Fibroblast of pulmonary artery (primary cell): ENCODE measurements at regions not wholly inside any gene's neighbourhood (a gene's known extent, or its start where the extent isn't known, plus 50 kb on each side); places are given as distances from the start of the nearest gene placed in this dataset.

ENCODE experiments used
- DNase-seq: peaks from one replicate; pipeline ENCODE4 v3.0.0-alpha.2; 2010; ENCODE audit warnings: low read depth
- H3K4me3 ChIP-seq: replicated peaks from 2 replicates; pipeline ENCODE4 v1.5.1; 2011; ENCODE audit warnings: low read depth, mild to moderate bottlenecking, control low read depth, low read length, moderate library complexity
- CTCF ChIP-seq: IDR thresholded peaks from 2 replicates; pipeline ENCODE4 v1.5.1; 2011; ENCODE audit warnings: mild to moderate bottlenecking, control low read depth, low read length, inconsistent platforms; ENCODE audit errors: missing control alignments

- H3K4me3 ChIP-seq, result no peak overlapping the region
- TF ChIP-seq CTCF, result no peak
- DNase-seq, result no peak
Measured at GRCh38 chr2:239520811-239521517, 120.1 kb upstream of the HDAC4 start.

- no peak for DNase-seq
- TF ChIP-seq CTCF, result no peak
- no peak overlapping the region for H3K4me3 ChIP-seq
Measured at GRCh38 chr2:239519921-239520585, 119.2 kb upstream of the HDAC4 start.

GRCh38 chr2:239519089-239519920, 118.5 kb upstream of the HDAC4 start:
- TF ChIP-seq CTCF, result no peak
- H3K4me3 ChIP-seq, result no peak overlapping the region
- no peak for DNase-seq

- TF ChIP-seq CTCF, result no peak
- no peak overlapping the region for H3K4me3 ChIP-seq
- DNase-seq, result no peak
Measured at GRCh38 chr2:239518286-239519088, 117.7 kb upstream of the HDAC4 start.

GRCh38 chr2:239517686-239518085, 116.9 kb upstream of the HDAC4 start:
- DNase-seq, result no peak
- no peak for TF ChIP-seq CTCF
- no peak overlapping the region for H3K4me3 ChIP-seq

GRCh38 chr2:239516954-239517305, 116.1 kb upstream of the HDAC4 start:
- DNase-seq, result no peak
- H3K4me3 ChIP-seq, result no peak overlapping the region
- TF ChIP-seq CTCF, result no peak
